ENCODE measurements at regions not wholly inside any gene's neighbourhood (a gene's known extent, or its start where the extent isn't known, plus 50 kb on each side); places are given as distances from the start of the nearest gene placed in this dataset.

DNA sequence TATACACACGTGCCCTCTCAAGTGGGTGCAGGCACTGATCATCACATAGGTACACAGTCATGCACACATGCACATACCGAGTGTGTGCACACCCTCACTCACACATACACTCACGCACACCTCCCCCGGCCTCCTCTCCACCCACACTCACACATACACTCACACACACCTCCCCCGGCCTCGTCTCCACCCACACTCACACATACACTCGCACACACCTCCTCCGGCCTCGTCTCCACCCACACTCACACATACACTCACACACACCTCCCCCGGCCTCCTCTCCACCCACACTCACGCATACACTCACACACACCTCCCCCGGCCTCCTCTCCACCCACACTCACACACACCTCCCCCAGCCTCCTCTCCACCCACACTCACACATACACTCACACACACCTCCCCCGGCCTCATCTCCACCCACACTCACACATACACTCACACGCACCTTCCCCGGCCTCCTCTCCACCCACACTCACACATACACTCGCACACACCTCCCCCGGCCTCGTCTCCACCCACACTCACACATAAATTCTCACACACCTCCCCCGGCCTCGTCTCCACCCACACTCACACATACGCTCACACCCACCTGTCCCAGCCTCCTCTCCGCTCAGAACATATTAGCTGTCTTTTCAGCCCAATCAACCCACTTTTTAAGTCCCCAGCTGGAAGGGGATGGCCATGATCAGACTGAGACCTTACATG, 105.2 kb upstream of the VSTM2B start:
- Mint-ChIP-seq H3K27ac (ENCODE audit: unreplicated experiment) (no peak overlapping the region), H3K36me3 (ENCODE audit: unreplicated experiment) (no peaks in the 10 kb centered on the region), H3K4me3 (ENCODE audit: unreplicated experiment) (no peak overlapping the region), H3K9me3 (ENCODE audit: unreplicated experiment) (peaks cover 16% of the 10 kb centered on the region), H3K27me3 (ENCODE audit: unreplicated experiment) (no peaks in the 10 kb centered on the region), H3K4me1 (ENCODE audit: unreplicated experiment) (no peaks in the 10 kb centered on the region)
- TF ChIP-seq, protein P1, sequence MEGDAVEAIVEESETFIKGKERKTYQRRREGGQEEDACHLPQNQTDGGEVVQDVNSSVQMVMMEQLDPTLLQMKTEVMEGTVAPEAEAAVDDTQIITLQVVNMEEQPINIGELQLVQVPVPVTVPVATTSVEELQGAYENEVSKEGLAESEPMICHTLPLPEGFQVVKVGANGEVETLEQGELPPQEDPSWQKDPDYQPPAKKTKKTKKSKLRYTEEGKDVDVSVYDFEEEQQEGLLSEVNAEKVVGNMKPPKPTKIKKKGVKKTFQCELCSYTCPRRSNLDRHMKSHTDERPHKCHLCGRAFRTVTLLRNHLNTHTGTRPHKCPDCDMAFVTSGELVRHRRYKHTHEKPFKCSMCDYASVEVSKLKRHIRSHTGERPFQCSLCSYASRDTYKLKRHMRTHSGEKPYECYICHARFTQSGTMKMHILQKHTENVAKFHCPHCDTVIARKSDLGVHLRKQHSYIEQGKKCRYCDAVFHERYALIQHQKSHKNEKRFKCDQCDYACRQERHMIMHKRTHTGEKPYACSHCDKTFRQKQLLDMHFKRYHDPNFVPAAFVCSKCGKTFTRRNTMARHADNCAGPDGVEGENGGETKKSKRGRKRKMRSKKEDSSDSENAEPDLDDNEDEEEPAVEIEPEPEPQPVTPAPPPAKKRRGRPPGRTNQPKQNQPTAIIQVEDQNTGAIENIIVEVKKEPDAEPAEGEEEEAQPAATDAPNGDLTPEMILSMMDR (IDR thresholded peaks at IDR 0.05), result no peak
- DNase-seq (ENCODE audit: extremely low spot score, unreplicated experiment), result no peak

DNA sequence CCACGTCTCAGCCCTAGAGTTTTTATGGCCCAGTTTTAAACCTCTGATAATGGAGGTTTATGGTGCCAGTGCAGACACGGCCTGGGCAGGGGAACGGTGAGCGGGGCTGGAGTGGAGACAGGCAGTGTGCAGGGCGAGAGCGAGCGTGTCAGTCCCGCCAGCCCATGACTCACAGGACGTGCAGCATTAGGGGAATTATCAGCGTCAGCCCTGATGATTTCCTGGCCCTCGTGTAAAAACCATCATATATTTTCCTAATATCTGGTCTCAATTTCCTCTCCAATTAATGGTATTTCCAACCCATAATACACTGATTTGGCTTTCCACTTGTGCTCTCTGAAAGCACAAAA, 104.6 kb upstream of the VSTM2B start:
- Mint-ChIP-seq H3K9me3 (ENCODE audit: unreplicated experiment) (peaks cover 16% of the 10 kb centered on the region), H3K27me3 (ENCODE audit: unreplicated experiment) (no peaks in the 10 kb centered on the region), H3K27ac (ENCODE audit: unreplicated experiment) (no peak overlapping the region), H3K4me3 (ENCODE audit: unreplicated experiment) (no peak overlapping the region), H3K4me1 (ENCODE audit: unreplicated experiment) (no peaks in the 10 kb centered on the region), H3K36me3 (ENCODE audit: unreplicated experiment) (no peaks in the 10 kb centered on the region)
- TF ChIP-seq, protein P1 (IDR thresholded peaks at IDR 0.05), result no peak
- DNase-seq (ENCODE audit: extremely low spot score, unreplicated experiment), result no peak

DNA sequence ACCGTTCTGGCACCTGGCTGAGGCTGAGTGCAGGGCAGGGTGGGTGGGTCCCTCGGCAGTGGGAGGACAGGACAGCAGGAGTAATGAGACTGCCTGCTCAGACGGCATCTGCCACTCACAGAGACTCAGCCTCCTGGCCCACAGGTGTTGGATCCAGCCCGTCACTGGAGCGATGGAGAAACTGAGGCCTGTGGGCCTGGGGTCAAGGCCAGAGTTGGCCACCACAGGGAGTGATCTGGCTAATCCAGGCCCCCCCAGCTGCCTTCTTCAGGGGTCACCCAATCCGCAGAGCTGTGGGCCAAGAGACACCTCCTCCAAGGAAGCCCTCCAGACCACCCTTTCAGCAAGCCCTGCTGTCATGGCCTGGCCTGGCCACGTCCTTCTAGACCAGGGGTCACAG, 103.7 kb upstream of the VSTM2B start:
- Mint-ChIP-seq H3K36me3 (ENCODE audit: unreplicated experiment) (no peaks in the 10 kb centered on the region), H3K27me3 (ENCODE audit: unreplicated experiment) (no peaks in the 10 kb centered on the region), H3K4me1 (ENCODE audit: unreplicated experiment) (no peaks in the 10 kb centered on the region), H3K9me3 (ENCODE audit: unreplicated experiment) (peaks cover 16% of the 10 kb centered on the region), H3K4me3 (ENCODE audit: unreplicated experiment) (no peak overlapping the region), H3K27ac (ENCODE audit: unreplicated experiment) (no peak overlapping the region)
- TF ChIP-seq, protein P1 (IDR thresholded peaks at IDR 0.05), result no peak
- no peak for DNase-seq (ENCODE audit: extremely low spot score, unreplicated experiment)

DNA sequence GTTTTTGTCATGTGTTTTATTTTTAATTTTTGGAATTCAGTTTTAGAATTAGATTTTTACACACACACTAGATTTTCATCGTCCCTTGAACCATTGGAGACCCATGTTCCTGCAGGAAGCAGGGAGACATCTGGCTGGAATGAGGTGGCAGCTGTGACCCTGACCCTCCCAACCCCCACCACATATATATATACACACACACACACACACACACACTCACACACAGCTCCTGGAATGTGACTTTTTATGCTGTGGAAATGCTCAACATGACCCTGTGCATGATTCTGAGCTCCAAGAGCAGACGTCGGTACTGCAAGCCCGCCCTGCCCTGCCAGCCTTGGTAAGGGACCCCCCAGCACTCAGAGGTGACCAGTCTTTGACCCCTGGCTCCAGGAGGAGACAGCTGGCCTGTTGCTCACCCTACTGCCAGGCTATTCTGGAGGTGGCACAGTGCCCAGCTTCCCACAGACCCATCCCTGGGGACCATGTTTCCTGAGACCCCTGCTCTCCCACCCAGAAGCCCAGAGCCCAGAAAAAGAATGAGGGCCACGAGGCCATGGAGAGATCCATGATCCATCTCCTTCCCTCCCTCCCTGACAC, 103.2 kb upstream of the VSTM2B start:
- H3K4me3 Mint-ChIP-seq (ENCODE audit: unreplicated experiment), result no peak overlapping the region
- no peaks in the 10 kb centered on the region for H3K27me3 Mint-ChIP-seq (ENCODE audit: unreplicated experiment)
- no peak overlapping the region for H3K27ac Mint-ChIP-seq (ENCODE audit: unreplicated experiment)
- peaks cover 16% of the 10 kb centered on the region for H3K9me3 Mint-ChIP-seq (ENCODE audit: unreplicated experiment)
- no peaks in the 10 kb centered on the region for H3K4me1 Mint-ChIP-seq (ENCODE audit: unreplicated experiment)
- no peaks in the 10 kb centered on the region for H3K36me3 Mint-ChIP-seq (ENCODE audit: unreplicated experiment)
- TF ChIP-seq, protein P1 (IDR thresholded peaks at IDR 0.05), result no peak
- DNase-seq (ENCODE audit: extremely low spot score, unreplicated experiment), result no peak

DNA sequence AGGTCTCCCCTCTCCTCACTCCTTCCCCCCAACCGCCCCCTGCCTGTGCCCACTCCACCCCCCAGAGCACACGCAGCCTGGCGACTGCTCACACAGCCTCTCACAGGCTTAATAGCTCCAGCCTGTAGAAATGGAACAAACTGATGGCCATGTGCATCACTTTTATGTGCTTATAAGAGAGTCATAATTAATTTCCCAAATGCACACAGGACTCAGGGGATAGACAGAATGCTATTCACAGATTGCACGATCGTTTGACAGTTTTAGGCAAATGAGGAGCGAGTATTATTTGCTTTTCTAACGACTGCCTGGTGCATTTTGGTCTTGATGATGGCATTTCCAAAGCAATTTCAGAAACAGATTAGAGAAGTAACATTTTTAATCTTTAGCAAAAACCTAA, 97.7 kb upstream of the VSTM2B start:
- Mint-ChIP-seq H3K4me1 (ENCODE audit: unreplicated experiment) (no peaks in the 10 kb centered on the region), H3K4me3 (ENCODE audit: unreplicated experiment) (no peak overlapping the region), H3K27me3 (ENCODE audit: unreplicated experiment) (no peaks in the 10 kb centered on the region), H3K27ac (ENCODE audit: unreplicated experiment) (no peak overlapping the region), H3K9me3 (ENCODE audit: unreplicated experiment) (peaks cover 19% of the 10 kb centered on the region), H3K36me3 (ENCODE audit: unreplicated experiment) (no peaks in the 10 kb centered on the region)
- DNase-seq (ENCODE audit: extremely low spot score, unreplicated experiment), result no peak
- TF ChIP-seq, protein P1 (IDR thresholded peaks at IDR 0.05), result no peak

Data from osteocyte (in vitro differentiated cells).